ENCODE measurements at regions not wholly inside any gene's neighbourhood (a gene's known extent, or its start where the extent isn't known, plus 50 kb on each side); places are given as distances from the start of the nearest gene placed in this dataset.

- no peak for DNase-seq (ENCODE audit: low read depth in 2 of 2)
These were observed 51.1 kb upstream of the DAPK1 start for GRCh38 chr9:87446527-87446926.

DNA sequence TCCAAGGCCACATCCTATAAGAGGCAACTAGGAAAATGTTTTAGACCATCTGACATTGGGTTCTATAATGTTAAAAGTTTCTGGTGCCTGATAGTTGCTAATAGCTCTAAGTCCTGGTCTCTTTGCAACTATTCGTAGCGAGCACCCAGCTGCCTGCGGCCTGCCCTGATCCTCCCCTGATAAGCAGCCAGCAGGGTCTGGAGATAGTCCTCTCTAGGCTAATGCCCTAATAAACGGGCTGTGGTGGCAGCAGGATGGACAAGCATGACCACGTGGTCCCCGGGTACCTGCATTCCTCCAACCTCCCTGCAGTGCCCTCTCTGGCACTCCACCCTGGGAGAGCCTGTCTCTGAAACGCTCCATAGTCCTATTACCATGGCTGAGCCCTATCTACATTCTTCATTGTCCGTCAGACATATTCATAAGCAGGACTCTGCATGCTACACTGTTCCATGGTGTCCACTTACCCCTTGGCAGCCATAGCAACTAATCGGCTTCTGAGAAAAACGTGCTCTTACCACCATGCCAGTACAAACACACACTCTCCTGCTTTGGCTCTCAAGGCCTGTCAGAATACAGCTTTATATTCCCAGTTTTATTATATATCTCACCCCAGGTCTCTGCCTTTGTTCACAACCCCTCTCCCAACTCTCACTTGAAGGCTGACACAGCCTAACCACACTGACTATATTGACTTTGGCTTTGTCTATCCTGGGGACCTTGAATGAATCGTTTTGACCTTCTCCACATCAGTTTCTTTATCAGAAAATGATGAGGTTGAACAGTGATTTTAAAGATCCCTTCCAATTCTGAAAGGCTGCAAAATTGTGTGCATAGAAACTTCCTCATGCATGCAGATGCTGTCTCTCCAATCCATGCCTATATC, 49.9 kb upstream of the DAPK1 start:
- no peak for DNase-seq (ENCODE audit: low read depth in 2 of 2)

Measured in lung microvascular endothelial cell (primary cell).